Left ventricle myocardium superior (tissue), 1 donor: ENCODE measurements at regions not wholly inside any gene's neighbourhood (a gene's known extent, or its start where the extent isn't known, plus 50 kb on each side); places are given as distances from the start of the nearest gene placed in this dataset.
A peak's percentile ranks its signal among the peaks of the same experiment; 100 is the strongest.
"Not testable (repeated sequence)": the region's sequence is repeated elsewhere in the genome, so short reads cannot be mapped to it uniquely, and the experiment has no call there.

Source experiments
- ATAC-seq: fragments of 200-7000 bp; cut with Tn5 transposase; one replicate; pipeline ENCODE4 v1.9.1; 2020; ENCODE audit warnings: mild to moderate bottlenecking, moderate library complexity
- DNase-seq: peaks from one replicate; pipeline ENCODE4 v3.0.0-alpha.2; 2020
- intact Hi-C: fragments of 100-400 bp; cut with micrococcal nuclease; formaldehyde crosslinking; loops from one replicate; pipeline ENCODE4 v1.11.0; 2022
- donor health status: DM: no; HTN: yes; CAD: no; lungs with severe emphysema.

GRCh38 chrX:11836284-11836683 is 78.2 kb downstream of the MSL3 start:
- DNase-seq (no peak), ATAC-seq (no peak)
- intact Hi-C loops: no loop called here

GRCh38 chrX:11837437-11837836 is 79.4 kb downstream of the MSL3 start:
- no peak for DNase-seq
- ATAC-seq: no peak
- intact Hi-C loops: no loop called here

GRCh38 chrX:11864171-11864570 is 106.1 kb downstream of the MSL3 start:
- intact Hi-C loops: loop anchor here (2.0 kb wide), 1 partner anchor 49 kb away; no protein-coding TSS in a partner anchor
- ATAC-seq (no peak), DNase-seq (no peak)

GRCh38 chrX:11867610-11868345 is 109.7 kb downstream of the MSL3 start:
- no peak for ATAC-seq

GRCh38 chrX:11870789-11871188 is 112.8 kb downstream of the MSL3 start:
- intact Hi-C loops: no loop called here
- ATAC-seq: no peak
- no peak for DNase-seq

More at GRCh38 chrX:11867610-11868345, 109.7 kb downstream of the MSL3 start:
- DNase-seq: no peak
- intact Hi-C loops: no loop called here

GRCh38 chrX:11881485-11882170 is 123.6 kb downstream of the MSL3 start:
- ATAC-seq: no peak
- intact Hi-C loops: no loop called here
- no peak for DNase-seq

GRCh38 chrX:11886745-11887144 is 128.7 kb downstream of the MSL3 start:
- no peak for DNase-seq
- intact Hi-C loops: no loop called here
- no peak for ATAC-seq

GRCh38 chrX:11887175-11887574 is 129.1 kb downstream of the MSL3 start:
- ATAC-seq: no peak
- intact Hi-C loops: no loop called here
- no peak for DNase-seq

- no peak for ATAC-seq
- DNase-seq: no peak
- intact Hi-C loops: loop anchor here (2.0 kb wide), 1 partner anchor 40 kb away; no protein-coding TSS in a partner anchor
These were observed 130.4 kb downstream of the MSL3 start for GRCh38 chrX:11888421-11888820.

GRCh38 chrX:11889791-11890190 is 131.8 kb downstream of the MSL3 start:
- intact Hi-C loops: loop anchor here (2.0 kb wide), 1 partner anchor 41 kb away; no protein-coding TSS in a partner anchor
- ATAC-seq (no peak), DNase-seq (no peak)

GRCh38 chrX:11890836-11891514 is 132.9 kb downstream of the MSL3 start:
- intact Hi-C loops: no loop called here
- DNase-seq: peak; percentile 59
- ATAC-seq: peak; percentile 83

GRCh38 chrX:11893933-11894710 is 136.1 kb downstream of the MSL3 start:
- intact Hi-C loops: no loop called here
- DNase-seq: no peak

GRCh38 chrX:11899091-11899490 is 141.1 kb downstream of the MSL3 start:
- DNase-seq (no peak), ATAC-seq (no peak)
- intact Hi-C loops: no loop called here

More at GRCh38 chrX:11893933-11894710, 136.1 kb downstream of the MSL3 start:
- ATAC-seq: no peak

- ATAC-seq, DNase-seq, intact Hi-C loops: not testable (repeated sequence)
These were observed 147.9 kb downstream of the MSL3 start for GRCh38 chrX:11905933-11906332.

- DNase-seq (no peak), ATAC-seq (no peak)
These were observed 150.3 kb downstream of the MSL3 start for GRCh38 chrX:11908371-11908770.

GRCh38 chrX:11913001-11913400 is 155.0 kb downstream of the MSL3 start:
- ATAC-seq (no peak), DNase-seq (no peak)
- intact Hi-C loops: loop anchor here (2.0 kb wide), 1 partner anchor 48 kb away; no protein-coding TSS in a partner anchor

More at GRCh38 chrX:11908371-11908770, 150.3 kb downstream of the MSL3 start:
- intact Hi-C loops: no loop called here

- intact Hi-C loops: no loop called here
- ATAC-seq: no peak
- no peak for DNase-seq
These were observed 171.4 kb downstream of the MSL3 start for GRCh38 chrX:11929476-11929875.

- ATAC-seq (no peak), DNase-seq (no peak)
- intact Hi-C loops: no loop called here
These were observed 174.4 kb downstream of the MSL3 start for GRCh38 chrX:11932423-11932822.

- no peak for ATAC-seq
- intact Hi-C loops: no loop called here
- no peak for DNase-seq
These were observed 176.1 kb downstream of the MSL3 start for GRCh38 chrX:11934089-11934488.
